NCI-H1417 (cell line): ENCODE measurements at regions not wholly inside any gene's neighbourhood (a gene's known extent, or its start where the extent isn't known, plus 50 kb on each side); places are given as distances from the start of the nearest gene placed in this dataset.

Source experiments
- DNase-seq, 3 experiments: peaks; one replicate each; lab custom pipeline; 2025; lab: John Stamatoyannopoulos, UW

GRCh38 chr6:11925805-11926204 is 86.3 kb upstream of the HIVEP1 start:
- DNase-seq, result no peak

- DNase-seq, result no peak
Observed at GRCh38 chr6:11923621-11924020, 88.5 kb upstream of the HIVEP1 start.

- DNase-seq, result no peak
Observed at GRCh38 chr6:11922901-11923300, 89.2 kb upstream of the HIVEP1 start.

- DNase-seq, result no peak
Observed at GRCh38 chr6:11921751-11922150, 90.4 kb upstream of the HIVEP1 start.

- no peak for DNase-seq
Observed at GRCh38 chr6:11921017-11921438, 91.1 kb upstream of the HIVEP1 start.

GRCh38 chr6:11920566-11920965 is 91.5 kb upstream of the HIVEP1 start:
- no peak for DNase-seq

- no peak for DNase-seq
Observed at GRCh38 chr6:11919771-11920440, 92.2 kb upstream of the HIVEP1 start.

GRCh38 chr6:11918739-11919605 is 93.1 kb upstream of the HIVEP1 start:
- peak in 2 of 3 experiments; percentile 63 to 92 for DNase-seq

GRCh38 chr6:11917951-11918738 is 94.0 kb upstream of the HIVEP1 start:
- peak in 2 of 3 experiments; percentile 57 to 63 for DNase-seq

GRCh38 chr6:11912420-11912819 is 99.7 kb upstream of the HIVEP1 start:
- peak in 1 of 3 experiments; percentile 4 for DNase-seq

GRCh38 chr6:11911538-11911937 is 100.6 kb upstream of the HIVEP1 start:
- DNase-seq, result no peak

GRCh38 chr6:11909696-11910132 is 102.4 kb upstream of the HIVEP1 start:
- DNase-seq, result no peak

- no peak for DNase-seq
Observed at GRCh38 chr6:11908436-11909105, 103.5 kb upstream of the HIVEP1 start.

- DNase-seq, result no peak
Observed at GRCh38 chr6:11903645-11904044, 108.5 kb upstream of the HIVEP1 start.

GRCh38 chr6:11902527-11902926 is 109.6 kb upstream of the HIVEP1 start:
- DNase-seq, result no peak

GRCh38 chr6:11900662-11901598 is 111.2 kb upstream of the HIVEP1 start:
- DNase-seq, result no peak

GRCh38 chr6:11899645-11900044 is 112.5 kb upstream of the HIVEP1 start:
- DNase-seq, result no peak

- DNase-seq, result no peak
Observed at GRCh38 chr6:11894212-11894611, 115.6 kb upstream of the ADTRP start.

GRCh38 chr6:11891547-11891946 is 112.9 kb upstream of the ADTRP start:
- DNase-seq, result no peak

- no peak for DNase-seq
Observed at GRCh38 chr6:11890849-11891248, 112.2 kb upstream of the ADTRP start.

GRCh38 chr6:11890209-11890608 is 111.6 kb upstream of the ADTRP start:
- no peak for DNase-seq
